ENCODE measurements at regions not wholly inside any gene's neighbourhood (a gene's known extent, or its start where the extent isn't known, plus 50 kb on each side); places are given as distances from the start of the nearest gene placed in this dataset.

- DNase-seq (ENCODE audit: low spot score) = no peak
Observed at GRCh38 chr1:38464071-38464661, 395.4 kb downstream of the RRAGC start.

- DNase-seq (ENCODE audit: low spot score) = no peak
Observed at GRCh38 chr1:38463074-38463473, 396.5 kb downstream of the RRAGC start.

GRCh38 chr1:38456531-38456876, 403.1 kb downstream of the RRAGC start:
- no peak for DNase-seq (ENCODE audit: low spot score)

GRCh38 chr1:38455829-38456530, 403.6 kb downstream of the RRAGC start:
- DNase-seq (ENCODE audit: low spot score) = peak; percentile 25

- DNase-seq (ENCODE audit: low spot score) = no peak
Observed at GRCh38 chr1:38454749-38455441, 404.7 kb downstream of the RRAGC start.

GRCh38 chr1:38454236-38454635, 405.3 kb downstream of the RRAGC start:
- no peak for DNase-seq (ENCODE audit: low spot score)

- DNase-seq (ENCODE audit: low spot score) = peak; percentile 41
Observed at GRCh38 chr1:38452246-38452645, 405.7 kb upstream of the POU3F1 start.

- DNase-seq (ENCODE audit: low spot score) = peak; percentile 58
Observed at GRCh38 chr1:38451541-38451993, 405.0 kb upstream of the POU3F1 start.

- DNase-seq (ENCODE audit: low spot score) = no peak
Observed at GRCh38 chr1:38448893-38449292, 402.3 kb upstream of the POU3F1 start.

- DNase-seq (ENCODE audit: low spot score) = no peak
Observed at GRCh38 chr1:38446936-38447335, 400.3 kb upstream of the POU3F1 start.

GRCh38 chr1:38444770-38445442, 398.3 kb upstream of the POU3F1 start:
- DNase-seq (ENCODE audit: low spot score) = no peak

GRCh38 chr1:38444311-38444710, 397.7 kb upstream of the POU3F1 start:
- DNase-seq (ENCODE audit: low spot score) = peak; percentile 46

- DNase-seq (ENCODE audit: low spot score) = no peak
Observed at GRCh38 chr1:38440402-38440801, 393.8 kb upstream of the POU3F1 start.

- no peak for DNase-seq (ENCODE audit: low spot score)
Observed at GRCh38 chr1:38436749-38437148, 390.2 kb upstream of the POU3F1 start.

- no peak for DNase-seq (ENCODE audit: low spot score)
Observed at GRCh38 chr1:38436006-38436405, 389.4 kb upstream of the POU3F1 start.

- no peak for DNase-seq (ENCODE audit: low spot score)
Observed at GRCh38 chr1:38433084-38433722, 386.6 kb upstream of the POU3F1 start.

- DNase-seq (ENCODE audit: low spot score) = no peak
Observed at GRCh38 chr1:38431535-38432376, 385.2 kb upstream of the POU3F1 start.

- DNase-seq (ENCODE audit: low spot score) = no peak
Observed at GRCh38 chr1:38430949-38431348, 384.4 kb upstream of the POU3F1 start.

- DNase-seq (ENCODE audit: low spot score) = no peak
Observed at GRCh38 chr1:38424677-38425076, 378.1 kb upstream of the POU3F1 start.

GRCh38 chr1:38420666-38421065, 374.1 kb upstream of the POU3F1 start:
- no peak for DNase-seq (ENCODE audit: low spot score)

Data from umbilical cord (tissue), 1 donor.